ENCODE measurements at regions not wholly inside any gene's neighbourhood (a gene's known extent, or its start where the extent isn't known, plus 50 kb on each side); places are given as distances from the start of the nearest gene placed in this dataset.

DNA sequence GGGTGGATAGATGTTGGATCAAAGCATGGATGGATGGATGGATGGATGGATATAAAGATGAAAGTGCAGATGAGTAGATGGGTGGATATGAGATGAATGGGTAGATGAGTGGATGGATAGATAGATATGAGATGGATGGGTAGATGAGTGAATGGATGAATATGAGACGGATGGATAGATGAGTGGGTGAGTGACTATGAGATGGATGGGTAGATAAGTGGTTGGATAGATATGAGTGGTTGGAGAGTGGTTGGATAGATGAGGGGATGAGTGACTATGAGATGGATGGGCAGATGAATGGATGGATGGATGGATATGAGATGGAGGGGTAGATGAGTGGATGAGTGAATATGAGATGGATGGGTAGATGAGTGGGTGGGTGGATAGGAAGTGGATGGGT, 204.6 kb upstream of the TLE3 start:
- TF ChIP-seq EP300 (IDR thresholded peaks at IDR 0.05; ENCODE audit: borderline replicate concordance): no peak
- TF ChIP-seq, protein P1, sequence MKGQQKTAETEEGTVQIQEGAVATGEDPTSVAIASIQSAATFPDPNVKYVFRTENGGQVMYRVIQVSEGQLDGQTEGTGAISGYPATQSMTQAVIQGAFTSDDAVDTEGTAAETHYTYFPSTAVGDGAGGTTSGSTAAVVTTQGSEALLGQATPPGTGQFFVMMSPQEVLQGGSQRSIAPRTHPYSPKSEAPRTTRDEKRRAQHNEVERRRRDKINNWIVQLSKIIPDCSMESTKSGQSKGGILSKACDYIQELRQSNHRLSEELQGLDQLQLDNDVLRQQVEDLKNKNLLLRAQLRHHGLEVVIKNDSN (IDR thresholded peaks at IDR 0.05): no peak
- TF ChIP-seq CREB1 (IDR thresholded peaks at IDR 0.05; ENCODE audit: low read depth): no peak
- TF ChIP-seq, protein P2, sequence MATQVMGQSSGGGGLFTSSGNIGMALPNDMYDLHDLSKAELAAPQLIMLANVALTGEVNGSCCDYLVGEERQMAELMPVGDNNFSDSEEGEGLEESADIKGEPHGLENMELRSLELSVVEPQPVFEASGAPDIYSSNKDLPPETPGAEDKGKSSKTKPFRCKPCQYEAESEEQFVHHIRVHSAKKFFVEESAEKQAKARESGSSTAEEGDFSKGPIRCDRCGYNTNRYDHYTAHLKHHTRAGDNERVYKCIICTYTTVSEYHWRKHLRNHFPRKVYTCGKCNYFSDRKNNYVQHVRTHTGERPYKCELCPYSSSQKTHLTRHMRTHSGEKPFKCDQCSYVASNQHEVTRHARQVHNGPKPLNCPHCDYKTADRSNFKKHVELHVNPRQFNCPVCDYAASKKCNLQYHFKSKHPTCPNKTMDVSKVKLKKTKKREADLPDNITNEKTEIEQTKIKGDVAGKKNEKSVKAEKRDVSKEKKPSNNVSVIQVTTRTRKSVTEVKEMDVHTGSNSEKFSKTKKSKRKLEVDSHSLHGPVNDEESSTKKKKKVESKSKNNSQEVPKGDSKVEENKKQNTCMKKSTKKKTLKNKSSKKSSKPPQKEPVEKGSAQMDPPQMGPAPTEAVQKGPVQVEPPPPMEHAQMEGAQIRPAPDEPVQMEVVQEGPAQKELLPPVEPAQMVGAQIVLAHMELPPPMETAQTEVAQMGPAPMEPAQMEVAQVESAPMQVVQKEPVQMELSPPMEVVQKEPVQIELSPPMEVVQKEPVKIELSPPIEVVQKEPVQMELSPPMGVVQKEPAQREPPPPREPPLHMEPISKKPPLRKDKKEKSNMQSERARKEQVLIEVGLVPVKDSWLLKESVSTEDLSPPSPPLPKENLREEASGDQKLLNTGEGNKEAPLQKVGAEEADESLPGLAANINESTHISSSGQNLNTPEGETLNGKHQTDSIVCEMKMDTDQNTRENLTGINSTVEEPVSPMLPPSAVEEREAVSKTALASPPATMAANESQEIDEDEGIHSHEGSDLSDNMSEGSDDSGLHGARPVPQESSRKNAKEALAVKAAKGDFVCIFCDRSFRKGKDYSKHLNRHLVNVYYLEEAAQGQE (IDR thresholded peaks at IDR 0.05; ENCODE audit: low read depth): no peak
- no peak for TF ChIP-seq RAD21 (IDR thresholded peaks at IDR 0.05; ENCODE audit: low read depth)
- TF ChIP-seq TEAD4 (IDR thresholded peaks at IDR 0.05): no peak
- TF ChIP-seq NFIC (IDR thresholded peaks at IDR 0.05): no peak
- no peak for TF ChIP-seq TAF1 (IDR thresholded peaks at IDR 0.05; ENCODE audit: low read depth)
- TF ChIP-seq EGR1 (IDR thresholded peaks at IDR 0.05): no peak
- TF ChIP-seq, protein P3, sequence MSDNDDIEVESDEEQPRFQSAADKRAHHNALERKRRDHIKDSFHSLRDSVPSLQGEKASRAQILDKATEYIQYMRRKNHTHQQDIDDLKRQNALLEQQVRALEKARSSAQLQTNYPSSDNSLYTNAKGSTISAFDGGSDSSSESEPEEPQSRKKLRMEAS (IDR thresholded peaks at IDR 0.05): no peak
- no peak for TF ChIP-seq CEBPB (IDR thresholded peaks at IDR 0.05)
- TF ChIP-seq FOXM1 (IDR thresholded peaks at IDR 0.05; ENCODE audit: borderline replicate concordance, low read depth): no peak
- TF ChIP-seq ZBTB7A (IDR thresholded peaks at IDR 0.05; ENCODE audit: low read depth): no peak

Data from Ishikawa (cell line).